ENCODE measurements at regions not wholly inside any gene's neighbourhood (a gene's known extent, or its start where the extent isn't known, plus 50 kb on each side); places are given as distances from the start of the nearest gene placed in this dataset.

GRCh38 chr13:21850013-21851006, 179.4 kb downstream of the FGF9 start:
- H3K4me1 ChIP-seq (replicated peaks; ENCODE audit: insufficient read depth), result no peaks in the 10 kb centered on the region
- H2AFZ ChIP-seq, result no peak overlapping the region
- peaks cover 29% of the 10 kb centered on the region for H3K27me3 ChIP-seq (ENCODE audit: insufficient read depth, low read depth)
- H3K79me2 ChIP-seq (ENCODE audit: low read depth), result no peaks in the 10 kb centered on the region
- H3K4me2 ChIP-seq, result no peak overlapping the region
- no peak for DNase-seq
- no peaks in the 10 kb centered on the region for H3K9me3 ChIP-seq (ENCODE audit: insufficient read depth, low read depth)
- intact Hi-C loops (cut with micrococcal nuclease; ENCODE audit: unreplicated experiment), result no loop called here
- no peak overlapping the region for H3K27ac ChIP-seq
- BruUV-seq (replicated peaks), result no TSS peak
- no peaks in the 10 kb centered on the region for H4K20me1 ChIP-seq (ENCODE audit: insufficient read depth)
- POLR2A ChIA-PET (ENCODE audit: unreplicated experiment), result no interaction called here
- no peak overlapping the region for H3K4me3 ChIP-seq
- H3K36me3 ChIP-seq (ENCODE audit: low read depth), result no peaks in the 10 kb centered on the region
- CTCF ChIA-PET, result no interaction called here
- no peaks in the 10 kb centered on the region for H3F3A ChIP-seq (ENCODE audit: insufficient read depth, low read depth)
- no peak for TF ChIP-seq EZH2 (IDR thresholded peaks at IDR 0.05; ENCODE audit: low read depth)
- TF ChIP-seq, protein P1, sequence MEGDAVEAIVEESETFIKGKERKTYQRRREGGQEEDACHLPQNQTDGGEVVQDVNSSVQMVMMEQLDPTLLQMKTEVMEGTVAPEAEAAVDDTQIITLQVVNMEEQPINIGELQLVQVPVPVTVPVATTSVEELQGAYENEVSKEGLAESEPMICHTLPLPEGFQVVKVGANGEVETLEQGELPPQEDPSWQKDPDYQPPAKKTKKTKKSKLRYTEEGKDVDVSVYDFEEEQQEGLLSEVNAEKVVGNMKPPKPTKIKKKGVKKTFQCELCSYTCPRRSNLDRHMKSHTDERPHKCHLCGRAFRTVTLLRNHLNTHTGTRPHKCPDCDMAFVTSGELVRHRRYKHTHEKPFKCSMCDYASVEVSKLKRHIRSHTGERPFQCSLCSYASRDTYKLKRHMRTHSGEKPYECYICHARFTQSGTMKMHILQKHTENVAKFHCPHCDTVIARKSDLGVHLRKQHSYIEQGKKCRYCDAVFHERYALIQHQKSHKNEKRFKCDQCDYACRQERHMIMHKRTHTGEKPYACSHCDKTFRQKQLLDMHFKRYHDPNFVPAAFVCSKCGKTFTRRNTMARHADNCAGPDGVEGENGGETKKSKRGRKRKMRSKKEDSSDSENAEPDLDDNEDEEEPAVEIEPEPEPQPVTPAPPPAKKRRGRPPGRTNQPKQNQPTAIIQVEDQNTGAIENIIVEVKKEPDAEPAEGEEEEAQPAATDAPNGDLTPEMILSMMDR (conservative IDR thresholded peaks at IDR 0.05), result no peak
- no peaks in the 10 kb centered on the region for H3K9me2 ChIP-seq (ENCODE audit: insufficient read depth)

DNA sequence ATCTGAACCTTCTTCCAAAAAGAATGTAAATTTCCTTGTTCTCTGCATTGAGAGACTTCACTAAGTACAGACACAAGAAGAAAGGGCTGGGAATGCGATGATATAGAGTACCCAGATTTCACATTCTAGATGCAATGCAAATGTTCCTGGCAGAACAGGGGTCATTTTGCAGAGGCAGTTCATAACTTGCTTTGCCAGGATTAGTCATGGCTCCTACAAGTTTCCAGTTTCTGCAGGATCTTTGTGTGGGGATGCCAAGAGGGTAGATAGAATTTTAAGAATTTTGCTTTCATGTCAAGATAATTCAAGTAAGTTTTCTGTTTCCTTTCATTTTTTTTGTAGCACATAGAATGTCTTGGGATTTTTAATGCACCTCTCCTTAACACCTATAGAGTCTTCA, 181.2 kb downstream of the FGF9 start:
- H2AFZ ChIP-seq, result no peak overlapping the region
- H3K9me3 ChIP-seq (ENCODE audit: insufficient read depth, low read depth), result no peaks in the 10 kb centered on the region
- H3K79me2 ChIP-seq (ENCODE audit: low read depth), result no peaks in the 10 kb centered on the region
- no peaks in the 10 kb centered on the region for H3K36me3 ChIP-seq (ENCODE audit: low read depth)
- no TSS peak for BruUV-seq (replicated peaks)
- no peak overlapping the region for H3K4me2 ChIP-seq
- H3K27me3 ChIP-seq (ENCODE audit: insufficient read depth, low read depth), result peaks cover 19% of the 10 kb centered on the region
- POLR2A ChIA-PET (ENCODE audit: unreplicated experiment), result no interaction called here
- no peak overlapping the region for H3K4me3 ChIP-seq
- TF ChIP-seq EZH2 (IDR thresholded peaks at IDR 0.05; ENCODE audit: low read depth), result no peak
- TF ChIP-seq, protein P1 (conservative IDR thresholded peaks at IDR 0.05), result no peak
- no peaks in the 10 kb centered on the region for H3K9me2 ChIP-seq (ENCODE audit: insufficient read depth)
- H3K27ac ChIP-seq, result no peak overlapping the region
- H4K20me1 ChIP-seq (ENCODE audit: insufficient read depth), result no peaks in the 10 kb centered on the region
- H3F3A ChIP-seq (ENCODE audit: insufficient read depth, low read depth), result no peaks in the 10 kb centered on the region
- DNase-seq, result no peak
- H3K4me1 ChIP-seq (replicated peaks; ENCODE audit: insufficient read depth), result no peaks in the 10 kb centered on the region
- CTCF ChIA-PET, result no interaction called here
- intact Hi-C loops (cut with micrococcal nuclease; ENCODE audit: unreplicated experiment), result no loop called here

DNA sequence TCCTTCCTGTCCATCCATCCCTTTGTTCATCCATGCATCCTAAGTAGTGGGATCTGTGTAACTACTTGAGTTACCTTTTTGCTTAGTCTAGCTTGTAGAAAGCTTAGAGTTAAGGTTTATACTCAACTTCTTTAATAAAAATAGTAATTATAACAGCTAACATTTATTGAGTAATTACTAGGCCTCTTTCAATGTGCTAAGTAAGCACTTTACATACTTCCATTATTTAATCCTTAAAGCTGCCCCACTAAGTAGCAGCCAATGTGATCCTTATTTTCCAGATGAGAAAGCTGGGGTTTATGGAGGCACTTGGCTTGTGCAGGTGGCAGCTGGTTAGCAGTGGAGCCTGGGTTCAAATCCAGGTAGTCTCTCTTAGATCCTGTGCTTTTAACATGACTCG, 182.9 kb downstream of the FGF9 start:
- Histone ChIP-seq H3K27me3 (ENCODE audit: insufficient read depth, low read depth) (peaks cover 14% of the 10 kb centered on the region; the same call in 1 of the 2 replicates), H3F3A (ENCODE audit: insufficient read depth, low read depth) (no peaks in the 10 kb centered on the region), H3K4me1 (replicated peaks; ENCODE audit: insufficient read depth) (no peaks in the 10 kb centered on the region), H3K9me2 (ENCODE audit: insufficient read depth) (no peaks in the 10 kb centered on the region), H3K36me3 (ENCODE audit: low read depth) (no peaks in the 10 kb centered on the region), H2AFZ (no peak overlapping the region), H3K9me3 (ENCODE audit: insufficient read depth, low read depth) (no peaks in the 10 kb centered on the region), H4K20me1 (ENCODE audit: insufficient read depth) (no peaks in the 10 kb centered on the region), H3K4me2 (no peak overlapping the region), H3K4me3 (no peak overlapping the region), H3K79me2 (ENCODE audit: low read depth) (no peaks in the 10 kb centered on the region), H3K27ac (no peak overlapping the region)
- no peak for DNase-seq
- ChIA-PET POLR2A (ENCODE audit: unreplicated experiment) (interaction anchor here (0.7 kb wide), 1 partner anchor 13 kb away, joined by 5 read pairs; no protein-coding TSS in a partner anchor), CTCF (no interaction called here)
- TF ChIP-seq EZH2 (IDR thresholded peaks at IDR 0.05; ENCODE audit: low read depth), result no peak
- TF ChIP-seq, protein P1 (conservative IDR thresholded peaks at IDR 0.05), result no peak
- no TSS peak for BruUV-seq (replicated peaks)
- intact Hi-C loops (cut with micrococcal nuclease; ENCODE audit: unreplicated experiment), result no loop called here
